Epithelial cell of prostate (primary cell): ENCODE measurements at regions not wholly inside any gene's neighbourhood (a gene's known extent, or its start where the extent isn't known, plus 50 kb on each side); places are given as distances from the start of the nearest gene placed in this dataset.

Experiments used
- DNase-seq: peaks from one replicate; pipeline ENCODE4 v3.0.0-alpha.2; 2011; ENCODE audit warnings: low read depth, low spot score
- H3K27ac ChIP-seq: fragments of 450-650 bp; 2 replicates; pipeline ENCODE4 v1.5.1; 2017; ENCODE audit warnings: mild to moderate bottlenecking

GRCh38 chr18:56389190-56389589, 249.2 kb downstream of the TXNL1 start:
- H3K27ac ChIP-seq, result no peak overlapping the region
- DNase-seq, result no peak

- no peak overlapping the region for H3K27ac ChIP-seq
- no peak for DNase-seq
Measured at GRCh38 chr18:56388571-56388970, 249.8 kb downstream of the TXNL1 start.

- no peak overlapping the region for H3K27ac ChIP-seq
- no peak for DNase-seq
Measured at GRCh38 chr18:56386856-56387255, 251.5 kb downstream of the TXNL1 start.

GRCh38 chr18:56383349-56383748, 255.0 kb downstream of the TXNL1 start:
- no peak for DNase-seq
- no peak overlapping the region for H3K27ac ChIP-seq

- H3K27ac ChIP-seq, result no peak overlapping the region
- DNase-seq, result no peak
Measured at GRCh38 chr18:56382541-56382940, 255.9 kb downstream of the TXNL1 start.

GRCh38 chr18:56381196-56381595, 257.2 kb downstream of the TXNL1 start:
- H3K27ac ChIP-seq, result no peak overlapping the region
- DNase-seq, result no peak

GRCh38 chr18:56380685-56381084, 257.7 kb downstream of the TXNL1 start:
- H3K27ac ChIP-seq, result no peak overlapping the region

GRCh38 chr18:56379256-56379655, 259.1 kb downstream of the TXNL1 start:
- H3K27ac ChIP-seq, result no peak overlapping the region
- no peak for DNase-seq

More at GRCh38 chr18:56380685-56381084, 257.7 kb downstream of the TXNL1 start:
- no peak for DNase-seq

GRCh38 chr18:56377231-56377630, 261.2 kb downstream of the TXNL1 start:
- no peak for DNase-seq
- no peak overlapping the region for H3K27ac ChIP-seq

- no peak for DNase-seq
- peak overlapping the region; percentile 14 for H3K27ac ChIP-seq
Measured at GRCh38 chr18:56374007-56374655, 264.3 kb downstream of the TXNL1 start.

- DNase-seq, result no peak
Measured at GRCh38 chr18:56373601-56374000, 264.8 kb downstream of the TXNL1 start.

GRCh38 chr18:56368066-56368465, 270.3 kb downstream of the TXNL1 start:
- H3K27ac ChIP-seq, result no peak overlapping the region
- DNase-seq, result no peak

More at GRCh38 chr18:56373601-56374000, 264.8 kb downstream of the TXNL1 start:
- peak overlapping the region; percentile 14 for H3K27ac ChIP-seq

- no peak overlapping the region for H3K27ac ChIP-seq
- no peak for DNase-seq
Measured at GRCh38 chr18:56358608-56359280, 279.6 kb downstream of the TXNL1 start.

- no peak overlapping the region for H3K27ac ChIP-seq
- no peak for DNase-seq
Measured at GRCh38 chr18:56353663-56354260, 284.6 kb downstream of the TXNL1 start.

GRCh38 chr18:56351911-56352500, 286.4 kb downstream of the TXNL1 start:
- DNase-seq, result no peak
- no peak overlapping the region for H3K27ac ChIP-seq

GRCh38 chr18:56337507-56337906, 300.9 kb downstream of the TXNL1 start:
- no peak overlapping the region for H3K27ac ChIP-seq
- no peak for DNase-seq

GRCh38 chr18:56333839-56334238, 304.6 kb downstream of the TXNL1 start:
- no peak overlapping the region for H3K27ac ChIP-seq
- DNase-seq, result no peak

- no peak overlapping the region for H3K27ac ChIP-seq
Measured at GRCh38 chr18:56333146-56333545, 305.2 kb downstream of the TXNL1 start.

GRCh38 chr18:56332371-56332770, 306.0 kb downstream of the TXNL1 start:
- DNase-seq, result no peak
- no peak overlapping the region for H3K27ac ChIP-seq

More at GRCh38 chr18:56333146-56333545, 305.2 kb downstream of the TXNL1 start:
- no peak for DNase-seq

- DNase-seq, result no peak
- H3K27ac ChIP-seq, result no peak overlapping the region
Measured at GRCh38 chr18:56330366-56331110, 307.9 kb downstream of the TXNL1 start.
